NOMO-1 treated with dmso at 0.1 percent for 144 hours (cell line): ENCODE measurements at regions not wholly inside any gene's neighbourhood (a gene's known extent, or its start where the extent isn't known, plus 50 kb on each side); places are given as distances from the start of the nearest gene placed in this dataset.
"Not testable (repeated sequence)": the region's sequence is repeated elsewhere in the genome, so short reads cannot be mapped to it uniquely, and the experiment has no call there.

ENCODE experiments used
- DNase-seq: peaks from one replicate; lab custom pipeline; 2025; ENCODE audit not compliant: unreplicated experiment; lab: John Stamatoyannopoulos, UW

- DNase-seq, result no peak
Measured at GRCh38 chr5:145015146-145015545, 820.0 kb downstream of the PRELID2 start.

DNA sequence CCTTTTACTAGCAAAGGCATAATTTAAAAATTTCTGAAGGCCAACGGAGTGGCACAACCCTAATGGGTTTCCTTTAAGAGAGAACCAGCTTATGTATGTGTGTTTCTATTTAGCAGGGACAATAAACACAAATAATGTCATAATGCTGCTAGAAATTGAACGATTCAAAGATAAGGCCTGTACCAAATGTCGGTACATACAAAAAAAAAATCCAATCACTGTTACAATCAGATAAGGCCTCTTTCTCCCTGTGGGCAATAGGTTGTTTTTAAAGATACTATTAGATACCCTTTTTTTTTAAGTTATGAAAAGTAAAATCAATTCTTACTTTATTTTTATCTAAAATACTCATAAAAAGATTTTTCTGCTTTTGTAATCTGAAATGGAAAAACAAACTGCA, 821.0 kb downstream of the PRELID2 start:
- no peak for DNase-seq

DNA sequence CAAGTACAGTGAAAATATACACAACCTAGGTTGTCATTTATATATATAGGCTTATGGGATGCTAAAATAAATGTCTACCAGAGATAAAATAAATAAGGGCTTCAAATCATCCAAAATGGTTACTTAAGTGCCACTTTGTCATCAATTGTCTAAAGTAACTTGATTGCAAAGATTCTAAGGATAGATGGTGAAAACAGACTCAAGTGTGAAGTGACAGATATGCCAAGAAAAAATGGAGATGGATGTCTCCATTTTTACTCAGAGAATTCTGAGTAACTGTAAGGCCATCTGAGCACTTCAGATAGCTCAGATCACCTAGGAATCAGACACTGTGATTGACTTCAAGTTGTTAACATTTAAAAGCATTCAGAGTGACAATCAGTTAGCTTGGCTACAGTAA, 824.3 kb downstream of the PRELID2 start:
- no peak for DNase-seq

DNA sequence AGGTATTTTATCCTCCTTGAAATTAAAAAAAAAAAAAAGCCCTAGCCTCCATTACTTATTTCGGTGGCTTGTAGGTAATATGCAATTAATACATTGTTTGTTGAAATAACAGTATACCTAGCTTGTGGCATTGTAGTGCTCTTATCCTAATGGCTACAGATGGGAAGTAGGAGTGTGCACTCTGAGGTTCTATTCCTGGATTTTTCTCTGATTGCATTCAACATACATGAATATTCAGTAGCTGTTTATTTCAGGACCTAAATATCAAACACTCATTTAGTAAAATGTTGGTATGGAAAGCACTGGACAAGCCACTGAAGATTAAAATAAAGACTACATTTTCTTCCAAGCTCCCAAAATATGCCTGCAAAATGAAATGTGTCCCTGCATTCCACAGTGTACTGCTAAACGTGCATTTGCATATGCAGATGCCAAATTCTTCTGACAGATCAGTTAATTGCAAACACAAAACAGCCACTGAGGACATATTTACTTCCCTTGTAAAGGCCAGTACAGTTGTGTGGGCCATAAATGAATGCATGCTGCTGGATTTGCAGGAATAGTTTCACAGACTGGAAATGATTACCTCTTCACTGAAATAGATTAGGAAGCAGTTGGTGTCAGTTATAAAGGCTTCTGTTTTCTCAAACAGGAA, 826.1 kb downstream of the PRELID2 start:
- no peak for DNase-seq

DNA sequence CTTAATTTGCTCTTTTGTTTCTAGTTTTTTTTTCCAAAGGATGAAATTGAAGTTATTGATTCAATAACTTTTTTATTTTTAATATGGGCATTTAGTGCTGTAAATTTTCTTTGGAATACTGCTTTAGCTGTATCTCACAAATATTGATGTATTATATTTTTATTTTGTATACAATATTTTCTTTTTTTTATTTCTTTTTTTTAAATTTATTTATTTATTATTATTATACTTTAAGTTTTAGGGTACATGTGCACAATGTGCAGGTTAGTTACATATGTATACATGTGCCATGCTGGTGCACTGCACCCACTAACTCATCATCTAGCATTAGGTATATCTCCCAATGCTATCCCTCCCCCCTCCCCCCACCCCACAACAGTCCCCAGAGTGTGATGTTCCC, 823.7 kb downstream of the KCTD16 start:
- DNase-seq, result not testable (repeated sequence)

DNA sequence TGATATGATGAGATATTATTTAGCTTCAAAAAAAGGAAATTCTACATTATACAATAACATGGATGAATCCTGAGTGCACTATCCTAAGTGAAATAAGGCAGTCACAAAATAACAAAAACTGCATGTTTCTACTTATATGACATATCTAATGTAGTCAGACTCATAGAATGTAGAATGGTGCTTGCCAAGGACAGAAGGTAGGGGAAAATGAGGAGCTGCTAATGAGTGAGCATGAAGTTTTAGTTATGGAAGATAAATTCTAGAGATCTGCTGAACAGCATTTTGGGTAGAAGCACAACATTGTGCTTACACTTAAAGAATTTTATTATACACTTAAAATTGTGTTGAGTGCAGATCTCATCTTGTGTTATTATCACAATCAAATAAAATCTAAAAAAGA, 812.4 kb downstream of the KCTD16 start:
- no peak for DNase-seq

DNA sequence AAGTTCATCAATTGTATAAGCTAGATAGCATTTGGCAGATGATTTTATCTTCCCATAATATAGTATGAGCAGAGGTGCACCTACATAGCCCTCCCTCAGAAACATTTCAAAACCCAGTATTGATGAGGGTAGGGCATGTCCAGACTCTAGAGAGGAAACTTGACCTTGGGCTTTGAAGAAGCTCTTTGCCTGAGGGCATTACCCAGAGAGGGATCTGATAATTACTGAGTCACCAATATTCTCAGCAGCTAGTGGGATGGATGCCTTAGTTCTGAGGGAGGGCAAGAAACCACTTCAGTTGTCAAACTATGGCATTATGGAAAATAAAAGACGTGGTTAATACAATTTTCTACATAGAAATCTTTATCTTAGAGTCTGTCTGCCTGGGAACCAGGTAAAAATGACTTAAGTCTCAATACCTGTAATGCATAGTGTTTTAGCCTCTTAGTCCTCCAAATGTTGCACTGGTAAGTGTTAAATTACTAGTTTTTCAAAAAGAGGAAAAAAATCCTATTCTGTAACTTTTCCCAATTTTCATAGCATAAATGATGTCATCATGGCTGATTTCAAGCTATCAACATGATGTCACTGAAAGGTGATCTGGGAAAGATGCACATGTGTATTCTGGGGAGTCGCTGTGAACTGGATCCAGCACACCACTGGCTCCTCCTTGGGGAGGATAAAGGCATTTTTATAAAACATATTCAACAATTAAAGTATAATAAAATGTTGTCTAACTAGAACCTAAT, 809.0 kb downstream of the KCTD16 start:
- DNase-seq, result no peak

GRCh38 chr5:144972317-144972716, 801.6 kb downstream of the KCTD16 start:
- DNase-seq, result no peak

GRCh38 chr5:144971108-144971850, 800.6 kb downstream of the KCTD16 start:
- no peak for DNase-seq

DNA sequence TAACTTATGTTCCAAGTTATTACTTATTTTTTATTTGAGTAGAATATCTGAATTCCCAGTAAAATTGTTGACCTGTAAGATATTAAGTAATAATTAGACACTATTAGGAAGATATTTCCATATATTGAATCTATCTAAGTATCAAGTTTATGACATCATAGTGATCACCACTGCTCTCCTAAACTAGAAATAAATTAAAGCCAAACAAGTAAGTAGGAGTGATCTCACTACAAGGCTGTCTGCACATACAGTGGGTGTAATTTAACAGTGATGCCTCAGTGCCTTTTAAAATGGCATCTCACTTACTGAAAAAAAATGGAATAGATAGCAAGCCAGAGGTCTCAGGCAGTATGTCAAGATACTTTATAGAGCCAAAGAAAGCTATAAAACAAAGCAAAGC, 789.6 kb downstream of the KCTD16 start:
- DNase-seq, result no peak

DNA sequence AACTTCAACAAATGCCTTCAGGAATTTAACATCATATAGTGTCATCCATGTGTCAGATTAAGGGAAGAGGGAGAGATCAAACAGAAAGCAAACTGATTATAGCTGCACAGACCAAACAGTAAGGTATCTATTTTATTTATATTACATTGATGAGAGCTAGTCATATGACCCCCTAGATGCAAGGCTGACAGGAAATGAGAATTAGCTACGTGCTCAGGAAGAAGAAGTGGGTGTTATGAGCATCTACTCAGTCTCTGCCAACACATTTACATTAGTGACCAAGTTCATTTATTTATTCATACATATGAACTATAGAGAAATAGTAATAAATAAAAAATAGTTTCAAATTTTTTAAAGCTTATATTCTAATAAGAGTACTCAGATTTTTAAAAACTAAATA, 787.3 kb downstream of the KCTD16 start:
- no peak for DNase-seq

DNA sequence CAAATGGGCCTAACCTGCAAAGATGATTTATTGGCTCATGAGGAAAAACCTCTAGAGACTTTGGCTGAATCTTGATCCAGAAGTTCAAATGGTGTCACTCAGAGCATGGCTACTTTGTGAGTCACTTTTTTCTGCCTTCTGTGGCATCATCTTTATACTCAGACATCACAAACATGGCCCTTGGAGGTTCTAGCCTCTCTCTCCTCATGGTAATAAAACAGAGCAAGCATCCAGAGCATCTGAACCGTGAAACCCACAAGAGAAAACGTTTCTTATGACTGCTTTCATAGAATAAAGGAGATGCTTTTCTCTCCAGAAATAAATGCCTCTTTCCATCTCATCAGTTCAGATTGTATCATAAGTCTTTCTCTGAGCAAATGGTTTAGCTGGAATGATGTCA, 780.3 kb downstream of the KCTD16 start:
- no peak for DNase-seq

- no peak for DNase-seq
Measured at GRCh38 chr5:144947023-144947422, 776.4 kb downstream of the KCTD16 start.

GRCh38 chr5:144945503-144945902, 774.8 kb downstream of the KCTD16 start:
- no peak for DNase-seq

- DNase-seq, result no peak
Measured at GRCh38 chr5:144944936-144945335, 774.3 kb downstream of the KCTD16 start.

DNA sequence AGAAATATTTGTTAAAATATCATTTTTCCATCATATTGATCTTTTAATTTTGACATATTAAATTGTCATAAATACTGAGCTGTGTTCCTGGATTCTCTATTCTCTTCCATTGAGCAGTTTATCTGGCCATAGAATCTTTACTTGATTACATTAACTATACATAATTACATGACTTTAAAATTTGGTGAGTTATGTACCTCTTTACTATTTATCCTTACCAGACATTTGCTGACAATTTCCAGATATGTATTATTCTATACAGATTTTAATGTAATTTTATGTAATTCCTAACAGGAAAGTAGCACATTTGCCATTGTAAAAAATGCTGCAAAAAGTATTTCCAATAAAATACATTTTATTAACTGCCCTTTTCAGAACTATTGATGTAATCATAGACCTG, 770.3 kb downstream of the KCTD16 start:
- no peak for DNase-seq

DNA sequence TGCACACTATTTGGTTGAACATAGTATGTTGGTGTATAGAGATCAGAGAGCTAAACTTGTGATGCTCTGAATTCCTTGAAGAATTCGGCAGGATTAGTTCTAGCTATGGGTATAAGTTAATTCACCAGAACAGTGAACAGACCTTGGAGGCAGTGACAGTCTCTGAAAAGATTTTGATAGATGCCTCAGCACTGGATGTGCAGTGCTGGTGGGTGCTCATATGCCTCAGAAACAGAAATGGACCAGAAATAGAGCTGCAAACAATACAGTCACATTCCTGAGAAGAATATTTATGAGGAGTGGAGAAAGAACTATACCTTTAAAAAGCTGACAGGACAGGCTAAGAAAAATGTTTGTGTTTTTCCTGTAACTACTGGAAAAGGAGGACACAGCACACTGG, 747.7 kb downstream of the KCTD16 start:
- DNase-seq, result no peak

DNA sequence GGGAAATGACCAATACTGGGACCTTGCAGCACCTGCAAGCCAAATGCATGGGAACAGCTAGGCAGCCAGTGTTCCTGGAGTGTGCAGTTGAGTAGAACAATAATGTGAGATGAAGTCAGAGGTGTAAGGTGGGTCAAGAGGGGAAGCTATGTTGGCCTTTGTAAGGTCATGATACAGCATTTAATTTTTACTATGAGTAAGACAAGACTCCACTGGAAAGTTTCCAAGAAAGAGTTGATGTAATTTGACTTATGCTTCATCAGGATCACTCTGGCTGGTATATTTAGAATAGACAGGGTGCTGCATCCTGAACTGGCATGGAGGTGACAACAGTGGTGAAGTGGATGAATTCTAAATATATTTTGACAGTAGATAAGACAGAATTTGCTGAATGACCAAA, 744.8 kb downstream of the KCTD16 start:
- no peak for DNase-seq

- no peak for DNase-seq
Measured at GRCh38 chr5:144913661-144914060, 743.0 kb downstream of the KCTD16 start.

GRCh38 chr5:144896473-144896872, 725.8 kb downstream of the KCTD16 start:
- DNase-seq, result no peak

DNA sequence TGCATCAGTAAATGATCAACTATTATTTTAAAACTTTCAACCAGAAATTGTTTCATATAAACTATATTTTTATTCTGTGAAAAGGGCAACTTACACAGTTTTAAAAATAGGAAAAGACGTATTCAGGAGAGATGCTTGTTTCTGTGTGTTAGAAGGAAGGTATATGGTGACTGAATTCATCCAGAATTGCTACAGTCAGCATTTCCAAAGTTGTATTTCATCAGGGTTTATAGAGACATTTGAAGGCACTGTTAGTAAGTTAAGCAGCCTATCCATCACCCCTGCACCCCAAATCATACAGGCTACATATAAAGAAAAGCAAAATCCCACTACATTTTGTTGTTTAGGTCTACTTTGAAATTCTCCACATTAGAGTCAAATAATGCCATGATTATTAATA, 716.0 kb downstream of the KCTD16 start:
- DNase-seq, result no peak

- no peak for DNase-seq
Measured at GRCh38 chr5:144882739-144883283, 712.1 kb downstream of the KCTD16 start.
